Stomach (tissue), 8 donors: ENCODE measurements at regions not wholly inside any gene's neighbourhood (a gene's known extent, or its start where the extent isn't known, plus 50 kb on each side); places are given as distances from the start of the nearest gene placed in this dataset.

Experiments
- DNase-seq, 2 donors: peaks; one replicate each; pipeline versions ENCODE4 v3.0.0 to v3.0.0-alpha.2; 2013 to 2019
- H3K27ac ChIP-seq, 5 donors: fragments of 200-600 bp in 4 of 5; sonication (generic) in 4 of 5; one replicate each; pipeline ENCODE4 v1.5.1; 2013 to 2019; ENCODE audit warnings: mild to moderate bottlenecking in 1 of 5, moderate library complexity in 1 of 5
- H3K27me3 ChIP-seq, 3 donors: fragments of 200-600 bp; sonication (generic); one replicate each; pipeline ENCODE4 v1.5.1; 2017 to 2019; ENCODE audit warnings: mixed run types in 1 of 3
- H3K36me3 ChIP-seq, 4 donors: fragments of 200-600 bp; sonication (generic); 1 replicate in 3 of 4; 2 replicates in 1 of 4; pipeline ENCODE4 v1.5.1; 2016 to 2019
- H3K4me1 ChIP-seq, 4 donors: fragments of 200-600 bp; sonication (generic); one replicate each; pipeline ENCODE4 v1.5.1; 2016 to 2019
- H3K4me3 ChIP-seq, 4 donors: fragments of 200-600 bp; sonication (generic) in 3 of 4; one replicate each; pipeline ENCODE4 v1.5.1; 2016 to 2019; ENCODE audit warnings: mild to moderate bottlenecking in 1 of 4
- H3K9me3 ChIP-seq, 4 donors: fragments of 200-600 bp; sonication (generic); one replicate each; pipeline ENCODE4 v1.5.1; 2016 to 2019
- CTCF ChIP-seq, 7 experiments: fragments of 450-650 bp in 4 of 7; fragments of 200-600 bp in 3 of 7; sonication (generic) in 3 of 7; IDR thresholded peaks; one replicate each; pipeline ENCODE4 v1.5.1; 2016 to 2019; ENCODE audit warnings: antibody characterized with exemption in 7 of 7, control low read depth in 2 of 7, mild to moderate bottlenecking in 1 of 7
- EP300 ChIP-seq: sonication (generic); formaldehyde crosslinking; IDR thresholded peaks from one replicate; pipeline ENCODE4 v1.6.1; 2017; ENCODE audit warnings: antibody characterized with exemption
- POLR2A ChIP-seq, 4 donors: fragments of 450-650 bp; IDR thresholded peaks; one replicate each; pipeline ENCODE4 v1.6.1; 2016; ENCODE audit warnings: antibody characterized with exemption in 4 of 4, control low read depth in 2 of 4, mild to moderate bottlenecking in 1 of 4, moderate library complexity in 1 of 4
- POLR2AphosphoS5 ChIP-seq, 3 donors: sonication (generic); formaldehyde crosslinking; IDR thresholded peaks; one replicate each; pipeline ENCODE4 v1.6.1; 2016; ENCODE audit warnings: antibody characterized with exemption in 3 of 3
- WGBS, 5 donors: extraction: QIAGEN DNeasy Blood & Tissue Kit in 3 of 5; methylation state at CpG; one replicate each; pipeline versions ENCODE4 v1.1.5 to v1.1.7; 2013 to 2018; 5-methylcytosine and 5-hydroxymethylcytosine counted together
- intact Hi-C: fragments of 100-400 bp; cut with DNase I; formaldehyde crosslinking; loops from one replicate; pipeline ENCODE4 v1.15.1; 2023; ENCODE audit warnings: low total_unique reads
- donor health status: healthy with polysubstance abuse.
- donor health status: Bipolar disorder and iron deficiency.
- donor health status: healthy.

GRCh38 chr2:129438501-129439057 is 540.9 kb upstream of the RAB6C start:
- Histone ChIP-seq H3K4me3 (no peak overlapping the region), H3K36me3 (no peaks in the 10 kb centered on the region), H3K27ac (no peak overlapping the region), H3K27me3 (peaks cover 0 to 16% (median 0%) of the 10 kb centered on the region in 3 donors), H3K9me3 (no peaks in the 10 kb centered on the region), H3K4me1 (no peaks in the 10 kb centered on the region)
- WGBS, 5 donors, result 77 to 89% (median 85%) methylated on average over 13 of the region's 13 CpGs
- no peak for TF ChIP-seq CTCF (IDR thresholded peaks at IDR 0.05)
- DNase-seq, result no peak
- intact Hi-C loops, result no loop called here

- H3K27me3 ChIP-seq, result peaks cover 0 to 16% (median 0%) of the 10 kb centered on the region in 3 donors
- H3K27ac ChIP-seq, result no peak overlapping the region
- H3K36me3 ChIP-seq, result no peaks in the 10 kb centered on the region
- no peaks in the 10 kb centered on the region for H3K9me3 ChIP-seq
- intact Hi-C loops, result no loop called here
- DNase-seq, result no peak
- WGBS, 5 donors, result 74 to 84% (median 79%) methylated on average over 10 to 13 of the region's 13 CpGs
- TF ChIP-seq CTCF (IDR thresholded peaks at IDR 0.05) (no peak), EP300 (no peak), POLR2A (IDR thresholded peaks at IDR 0.05) (no peak), POLR2AphosphoS5 (IDR thresholded peaks at IDR 0.05) (no peak)
- no peak overlapping the region for H3K4me3 ChIP-seq
- no peaks in the 10 kb centered on the region for H3K4me1 ChIP-seq
Observed at GRCh38 chr2:129439406-129440302, 539.8 kb upstream of the RAB6C start.

- no peaks in the 10 kb centered on the region for H3K4me1 ChIP-seq
- H3K4me3 ChIP-seq, result no peak overlapping the region
- intact Hi-C loops, result no loop called here
- H3K36me3 ChIP-seq, result no peaks in the 10 kb centered on the region
- peaks cover 0 to 16% (median 0%) of the 10 kb centered on the region in 3 donors for H3K27me3 ChIP-seq
- no peak overlapping the region for H3K27ac ChIP-seq
- TF ChIP-seq POLR2A (IDR thresholded peaks at IDR 0.05), result no peak
- no peak for TF ChIP-seq POLR2AphosphoS5 (IDR thresholded peaks at IDR 0.05)
- TF ChIP-seq EP300, result no peak
- TF ChIP-seq CTCF (IDR thresholded peaks at IDR 0.05), result no peak
- no peak for DNase-seq
- no peaks in the 10 kb centered on the region for H3K9me3 ChIP-seq
Observed at GRCh38 chr2:129441610-129442009, 537.9 kb upstream of the RAB6C start.

GRCh38 chr2:129443235-129443864 is 536.1 kb upstream of the RAB6C start:
- TF ChIP-seq CTCF (IDR thresholded peaks at IDR 0.05), result no peak
- no peak for TF ChIP-seq EP300
- TF ChIP-seq POLR2AphosphoS5 (IDR thresholded peaks at IDR 0.05), result no peak
- TF ChIP-seq POLR2A (IDR thresholded peaks at IDR 0.05), result no peak
- 62 to 76% (median 69%) methylated on average over 5 of the region's 5 CpGs for WGBS, 5 donors

More at GRCh38 chr2:129443235-129443864, 536.1 kb upstream of the RAB6C start:
- no peaks in the 10 kb centered on the region for H3K36me3 ChIP-seq
- H3K27ac ChIP-seq, result no peak overlapping the region
- no peaks in the 10 kb centered on the region for H3K4me1 ChIP-seq
- H3K4me3 ChIP-seq, result no peak overlapping the region
- peaks cover 0 to 5% (median 0%) of the 10 kb centered on the region in 3 donors for H3K27me3 ChIP-seq
- intact Hi-C loops, result no loop called here
- DNase-seq, result no peak
- no peaks in the 10 kb centered on the region for H3K9me3 ChIP-seq
